Thyroid gland (tissue), 4 donors: ENCODE measurements at regions not wholly inside any gene's neighbourhood (a gene's known extent, or its start where the extent isn't known, plus 50 kb on each side); places are given as distances from the start of the nearest gene placed in this dataset.

Experiments
- DNase-seq, 2 donors: peaks; one replicate each; pipeline ENCODE4 v3.0.0-alpha.2; 2019
- H3K27ac ChIP-seq, 3 donors: fragments of 200-600 bp; sonication (generic); 1 replicate in 2 of 3; 2 replicates in 1 of 3; pipeline ENCODE4 v1.5.1; 2016 to 2019; ENCODE audit warnings: mild to moderate bottlenecking in 1 of 3, moderate library complexity in 1 of 3
- H3K27me3 ChIP-seq: fragments of 200-600 bp; sonication (generic); one replicate; pipeline ENCODE4 v1.5.1; 2019
- H3K36me3 ChIP-seq, 2 donors: fragments of 200-600 bp; sonication (generic); one replicate each; pipeline ENCODE4 v1.5.1; 2016 to 2019
- H3K4me1 ChIP-seq, 2 donors: fragments of 200-600 bp; sonication (generic); one replicate each; pipeline ENCODE4 v1.5.1; 2017 to 2019
- H3K4me3 ChIP-seq, 3 donors: fragments of 200-600 bp; sonication (generic); replicated peaks in 1 of 3; 1 replicate in 2 of 3; 2 replicates in 1 of 3; pipeline ENCODE4 v1.5.1; 2016; ENCODE audit warnings: mild to moderate bottlenecking in 1 of 3
- H3K9me3 ChIP-seq: fragments of 200-600 bp; sonication (generic); one replicate; pipeline ENCODE4 v1.5.1; 2017
- CTCF ChIP-seq, 6 experiments: fragments of 200-600 bp in 3 of 6; fragments of 450-650 bp in 3 of 6; sonication (generic) in 3 of 6; IDR thresholded peaks; one replicate each; pipeline ENCODE4 v1.5.1; 2016 to 2019; ENCODE audit warnings: antibody characterized with exemption in 6 of 6, mild to moderate bottlenecking in 2 of 6, inconsistent platforms in 1 of 6, moderate library complexity in 1 of 6
- POLR2A ChIP-seq, 2 donors: fragments of 450-650 bp; IDR thresholded peaks; one replicate each; pipeline ENCODE4 v1.6.1; 2017; ENCODE audit warnings: antibody characterized with exemption in 2 of 2, mild to moderate bottlenecking in 2 of 2, moderate library complexity in 1 of 2
- whole genome bisulfite sequencing, 2 donors: methylation state at CpG; one replicate each; pipeline ENCODE4 v1.1.5; 2017; 5-methylcytosine and 5-hydroxymethylcytosine counted together
- intact Hi-C: fragments of 100-400 bp; cut with DNase I; formaldehyde crosslinking; loops from one replicate; pipeline ENCODE4 v1.15.1; 2023

GRCh38 chr3:144182501-144182900 lies 210.9 kb downstream of the DIPK2A start:
- WGBS, 2 donors: 86 to 94% methylated on average over 1 of the region's 1 CpG
- DNase-seq: no peak
- no peaks in the 10 kb centered on the region for H3K4me1 ChIP-seq
- no peaks in the 10 kb centered on the region for H3K9me3 ChIP-seq
- H3K4me3 ChIP-seq: no peak overlapping the region
- H3K36me3 ChIP-seq: no peaks in the 10 kb centered on the region
- H3K27ac ChIP-seq: no peak overlapping the region
- no peaks in the 10 kb centered on the region for H3K27me3 ChIP-seq
- intact Hi-C loops: no loop called here
- no peak for TF ChIP-seq POLR2A (IDR thresholded peaks at IDR 0.05)
- TF ChIP-seq CTCF (IDR thresholded peaks at IDR 0.05): no peak

GRCh38 chr3:144185276-144185675 lies 213.7 kb downstream of the DIPK2A start:
- no peak overlapping the region for H3K27ac ChIP-seq
- no peaks in the 10 kb centered on the region for H3K27me3 ChIP-seq
- WGBS, 2 donors: 90 to 93% methylated on average over 3 of the region's 3 CpGs
- no peaks in the 10 kb centered on the region for H3K4me1 ChIP-seq
- H3K4me3 ChIP-seq: no peak overlapping the region
- H3K36me3 ChIP-seq: no peaks in the 10 kb centered on the region
- H3K9me3 ChIP-seq: no peaks in the 10 kb centered on the region
- no peak for DNase-seq
- intact Hi-C loops: no loop called here
- TF ChIP-seq POLR2A (IDR thresholded peaks at IDR 0.05) (no peak), CTCF (IDR thresholded peaks at IDR 0.05) (no peak)

- no peak for DNase-seq
- Histone ChIP-seq H3K27me3 (no peaks in the 10 kb centered on the region), H3K4me3 (no peak overlapping the region), H3K4me1 (no peaks in the 10 kb centered on the region), H3K27ac (no peak overlapping the region), H3K9me3 (no peaks in the 10 kb centered on the region), H3K36me3 (no peaks in the 10 kb centered on the region)
- WGBS, 2 donors: 78 to 83% methylated on average over 2 of the region's 2 CpGs
- intact Hi-C loops: no loop called here
- no peak for TF ChIP-seq CTCF (IDR thresholded peaks at IDR 0.05)
- no peak for TF ChIP-seq POLR2A (IDR thresholded peaks at IDR 0.05)
Observed at GRCh38 chr3:144187531-144188210, 216.0 kb downstream of the DIPK2A start.

- intact Hi-C loops: no loop called here
- H3K9me3 ChIP-seq: no peaks in the 10 kb centered on the region
Observed at GRCh38 chr3:144189044-144189443, 217.4 kb downstream of the DIPK2A start.

More at GRCh38 chr3:144189044-144189443, 217.4 kb downstream of the DIPK2A start:
- 95% methylated on average over 2 of the region's 2 CpGs for WGBS, 2 donors
- Histone ChIP-seq H3K4me3 (no peak overlapping the region), H3K36me3 (no peaks in the 10 kb centered on the region), H3K27ac (no peak overlapping the region), H3K4me1 (no peaks in the 10 kb centered on the region), H3K27me3 (no peaks in the 10 kb centered on the region)
- no peak for DNase-seq
- TF ChIP-seq CTCF (IDR thresholded peaks at IDR 0.05) (no peak), POLR2A (IDR thresholded peaks at IDR 0.05) (no peak)
